Ovary (tissue), 3 donors: ENCODE measurements at regions not wholly inside any gene's neighbourhood (a gene's known extent, or its start where the extent isn't known, plus 50 kb on each side); places are given as distances from the start of the nearest gene placed in this dataset.

Experiments used
- CTCF ChIP-seq, 3 donors: fragments of 450-650 bp in 2 of 3; fragments of 200-600 bp in 1 of 3; IDR thresholded peaks; one replicate each; pipeline versions ENCODE4 v1.5.1 to v1.8.0; 2016 to 2022; ENCODE audit warnings: antibody characterized with exemption in 3 of 3, mild to moderate bottlenecking in 1 of 3
- POLR2A ChIP-seq: fragments of 450-650 bp; IDR thresholded peaks from one replicate; pipeline ENCODE4 v1.6.1; 2017; ENCODE audit warnings: antibody characterized with exemption, mild to moderate bottlenecking, moderate library complexity
- donor health status: DM: no; HTN: no; CAD: no.

- TF ChIP-seq CTCF (IDR thresholded peaks at IDR 0.05) (no peak), POLR2A (no peak)
Measured at GRCh38 chr13:34757441-34757840, 184.6 kb upstream of the NBEA start.
